ENCODE measurements at regions not wholly inside any gene's neighbourhood (a gene's known extent, or its start where the extent isn't known, plus 50 kb on each side); places are given as distances from the start of the nearest gene placed in this dataset.

GRCh38 chr7:45290880-45291279 is 133.3 kb downstream of the RAMP3 start:
- H3K4me3 ChIP-seq (replicated peaks; ENCODE audit: insufficient read depth, low read length) = no peak overlapping the region
- no peak for TF ChIP-seq GABPA (IDR thresholded peaks at IDR 0.05; ENCODE audit: low read depth)
- no peak for TF ChIP-seq REST (IDR thresholded peaks at IDR 0.05; ENCODE audit: insufficient replicate concordance, low read depth)
- no peak for TF ChIP-seq POLR2AphosphoS5 (IDR thresholded peaks at IDR 0.05; ENCODE audit: low read depth)
- no peak for TF ChIP-seq SPI1 (IDR thresholded peaks at IDR 0.05; ENCODE audit: borderline replicate concordance, low read depth)
- TF ChIP-seq, protein P1, sequence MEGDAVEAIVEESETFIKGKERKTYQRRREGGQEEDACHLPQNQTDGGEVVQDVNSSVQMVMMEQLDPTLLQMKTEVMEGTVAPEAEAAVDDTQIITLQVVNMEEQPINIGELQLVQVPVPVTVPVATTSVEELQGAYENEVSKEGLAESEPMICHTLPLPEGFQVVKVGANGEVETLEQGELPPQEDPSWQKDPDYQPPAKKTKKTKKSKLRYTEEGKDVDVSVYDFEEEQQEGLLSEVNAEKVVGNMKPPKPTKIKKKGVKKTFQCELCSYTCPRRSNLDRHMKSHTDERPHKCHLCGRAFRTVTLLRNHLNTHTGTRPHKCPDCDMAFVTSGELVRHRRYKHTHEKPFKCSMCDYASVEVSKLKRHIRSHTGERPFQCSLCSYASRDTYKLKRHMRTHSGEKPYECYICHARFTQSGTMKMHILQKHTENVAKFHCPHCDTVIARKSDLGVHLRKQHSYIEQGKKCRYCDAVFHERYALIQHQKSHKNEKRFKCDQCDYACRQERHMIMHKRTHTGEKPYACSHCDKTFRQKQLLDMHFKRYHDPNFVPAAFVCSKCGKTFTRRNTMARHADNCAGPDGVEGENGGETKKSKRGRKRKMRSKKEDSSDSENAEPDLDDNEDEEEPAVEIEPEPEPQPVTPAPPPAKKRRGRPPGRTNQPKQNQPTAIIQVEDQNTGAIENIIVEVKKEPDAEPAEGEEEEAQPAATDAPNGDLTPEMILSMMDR (IDR thresholded peaks at IDR 0.05; ENCODE audit: insufficient read depth, low read length) = no peak
- H3K27me3 ChIP-seq (ENCODE audit: insufficient read depth, poor library complexity, severe bottlenecking) = no peaks in the 10 kb centered on the region
- H3K27ac ChIP-seq (replicated peaks) = no peak overlapping the region
- DNase-seq (ENCODE audit: low read depth in 1 of 2, low spot score in 1 of 2) = no peak

- DNase-seq (ENCODE audit: low read depth in 1 of 2, low spot score in 1 of 2) = no peak
- Histone ChIP-seq H3K4me3 (replicated peaks; ENCODE audit: insufficient read depth, low read length) (no peak overlapping the region), H3K27me3 (ENCODE audit: insufficient read depth, poor library complexity, severe bottlenecking) (no peaks in the 10 kb centered on the region), H3K27ac (replicated peaks) (no peak overlapping the region)
- TF ChIP-seq POLR2AphosphoS5 (IDR thresholded peaks at IDR 0.05; ENCODE audit: low read depth) = no peak
- TF ChIP-seq, protein P1 (IDR thresholded peaks at IDR 0.05; ENCODE audit: insufficient read depth, low read length) = no peak
- TF ChIP-seq REST (IDR thresholded peaks at IDR 0.05; ENCODE audit: insufficient replicate concordance, low read depth) = no peak
- no peak for TF ChIP-seq SPI1 (IDR thresholded peaks at IDR 0.05; ENCODE audit: borderline replicate concordance, low read depth)
- TF ChIP-seq GABPA (IDR thresholded peaks at IDR 0.05; ENCODE audit: low read depth) = no peak
Observed at GRCh38 chr7:45292481-45292880, 134.9 kb downstream of the RAMP3 start.

- Histone ChIP-seq H3K27me3 (ENCODE audit: insufficient read depth, poor library complexity, severe bottlenecking) (no peaks in the 10 kb centered on the region), H3K4me3 (replicated peaks; ENCODE audit: insufficient read depth, low read length) (no peak overlapping the region), H3K27ac (replicated peaks) (no peak overlapping the region)
- no peak for DNase-seq (ENCODE audit: low read depth in 1 of 2, low spot score in 1 of 2)
- TF ChIP-seq REST (IDR thresholded peaks at IDR 0.05; ENCODE audit: insufficient replicate concordance, low read depth) (no peak), POLR2AphosphoS5 (IDR thresholded peaks at IDR 0.05; ENCODE audit: low read depth) (no peak), SPI1 (IDR thresholded peaks at IDR 0.05; ENCODE audit: borderline replicate concordance, low read depth) (no peak), GABPA (IDR thresholded peaks at IDR 0.05; ENCODE audit: low read depth) (no peak)
- TF ChIP-seq, protein P1 (IDR thresholded peaks at IDR 0.05; ENCODE audit: insufficient read depth, low read length) = no peak
Observed at GRCh38 chr7:45293295-45293942, 135.8 kb downstream of the RAMP3 start.
